Endothelial cell of umbilical vein (primary cell): ENCODE measurements at regions not wholly inside any gene's neighbourhood (a gene's known extent, or its start where the extent isn't known, plus 50 kb on each side); places are given as distances from the start of the nearest gene placed in this dataset.

ENCODE experiments used
- BruUV-seq: library from RNA; stranded (reverse); fragments of 400-500 nt; replicated peaks from 2 replicates; lab custom pipeline; 2021; lab: Mats Ljungman, UMichigan
- CTCF ChIA-PET: fragments of 300-600, 350-600 bp; sonication (Branson Sonifier 250); formaldehyde crosslinking; loops from one replicate; lab custom pipeline; 2021; ENCODE audit warnings: antibody characterized with exemption, inconsistent platforms; lab: Charles Lee
- POLR2A ChIA-PET: fragments of 300-600, 350-600 bp; sonication (Branson Sonifier 250); formaldehyde crosslinking; loops from one replicate; lab custom pipeline; 2021; ENCODE audit warnings: antibody characterized with exemption, inconsistent platforms; lab: Charles Lee
- DNase-seq: peaks from one replicate; pipeline ENCODE4 v3.0.0-alpha.2; 2011; ENCODE audit warnings: low read depth, low spot score
- FAIRE-seq: peaks from 2 replicates; lab custom pipeline; 2011; peaks lifted over from hg19 to GRCh38; lab: Jason Lieb, UNC
- H2AFZ ChIP-seq: 2 replicates; pipeline ENCODE4 v1.6.0; 2012; ENCODE audit warnings: low read depth, low read length, control low read depth, inconsistent platforms
- H3K27ac ChIP-seq: 2 replicates; pipeline ENCODE4 v1.5.1; 2011; ENCODE audit warnings: low read depth, mild to moderate bottlenecking, control low read depth, low read length, moderate library complexity; ENCODE audit not compliant: insufficient read depth
- H3K27me3 ChIP-seq, 2 experiments: 2 replicates each; pipeline versions ENCODE4 v1.6.0 to v1.6.1; 2011; ENCODE audit warnings: low read length in 2 of 2, mixed read lengths in 1 of 2; ENCODE audit not compliant: control insufficient read depth in 2 of 2, insufficient read depth in 2 of 2
- H3K36me3 ChIP-seq, 2 experiments: 2 replicates in 1 of 2; 3 replicates in 1 of 2; pipeline ENCODE4 v1.5.1; 2011; ENCODE audit warnings: low read length in 2 of 2, mild to moderate bottlenecking in 1 of 2, moderate library complexity in 1 of 2; ENCODE audit not compliant: control insufficient read depth in 2 of 2, insufficient read depth in 2 of 2; ENCODE audit errors: extremely low read depth in 1 of 2
- H3K4me1 ChIP-seq: 3 replicates; pipeline ENCODE4 v1.5.1; 2011; ENCODE audit warnings: mild to moderate bottlenecking, low read length; ENCODE audit not compliant: control insufficient read depth, insufficient read depth; ENCODE audit errors: extremely low read depth
- H3K4me2 ChIP-seq: 2 replicates; pipeline ENCODE4 v1.6.1; 2011; ENCODE audit warnings: low read length, control low read depth, mixed read lengths; ENCODE audit not compliant: insufficient read depth
- H3K4me3 ChIP-seq, 3 experiments: fragments of 200-600 bp in 1 of 3; sonication (generic), shearing (Covaris generic) in 1 of 3; replicated peaks in 1 of 3; 2 replicates each; pipeline ENCODE4 v1.5.1; 2011 to 2016; ENCODE audit warnings: control low read depth in 3 of 3, low read length in 3 of 3, mild to moderate bottlenecking in 2 of 3, inconsistent platforms in 1 of 3, low read depth in 1 of 3, moderate library complexity in 1 of 3; ENCODE audit not compliant: insufficient read depth in 1 of 3
- H3K79me2 ChIP-seq: 2 replicates; pipeline ENCODE4 v1.6.0; 2012; ENCODE audit warnings: low read length, inconsistent platforms; ENCODE audit not compliant: control insufficient read depth, insufficient read depth
- H3K9ac ChIP-seq: replicated peaks from 2 replicates; pipeline ENCODE3; 2011; ENCODE audit warnings: low read length, control low read depth; ENCODE audit not compliant: insufficient read depth; ENCODE audit errors: extremely low read depth
- H3K9me1 ChIP-seq: replicated peaks from 3 replicates; pipeline ENCODE4 v1.6.0; 2011; ENCODE audit warnings: mild to moderate bottlenecking, low read length; ENCODE audit not compliant: control insufficient read depth, insufficient read depth; ENCODE audit errors: extremely low read depth
- H3K9me3 ChIP-seq: replicated peaks from 2 replicates; pipeline ENCODE4 v1.5.1; 2012; ENCODE audit warnings: low read length, inconsistent platforms; ENCODE audit not compliant: control insufficient read depth, insufficient read depth
- H4K20me1 ChIP-seq: replicated peaks from 2 replicates; pipeline ENCODE3; 2011; ENCODE audit warnings: mild to moderate bottlenecking, low read length; ENCODE audit not compliant: control insufficient read depth, insufficient read depth; ENCODE audit errors: extremely low read depth
- CTCF ChIP-seq, 2 donors: IDR thresholded peaks; 1 replicate in 1 of 2; 2 replicates in 1 of 2; pipeline ENCODE4 v1.5.1; 2011; ENCODE audit warnings: low read length in 2 of 2, mild to moderate bottlenecking in 2 of 2, moderate library complexity in 2 of 2, control low read depth in 1 of 2, inconsistent platforms in 1 of 2, low read depth in 1 of 2; ENCODE audit not compliant: insufficient read depth in 1 of 2; ENCODE audit errors: extremely low read depth in 1 of 2
- EZH2 ChIP-seq: IDR thresholded peaks from 2 replicates; pipeline ENCODE4 v1.6.1; 2012; ENCODE audit warnings: borderline replicate concordance, low read depth, mild to moderate bottlenecking, moderate library complexity, low read length, inconsistent platforms; ENCODE audit not compliant: severe bottlenecking
- FOS ChIP-seq: IDR thresholded peaks from 2 replicates; pipeline ENCODE4 v1.6.1; 2011; ENCODE audit warnings: mild to moderate bottlenecking, low read length, moderate library complexity, borderline replicate concordance; ENCODE audit not compliant: insufficient read depth
- GATA2 ChIP-seq: IDR thresholded peaks from 2 replicates; pipeline ENCODE4 v1.7.0; 2011; ENCODE audit warnings: low read depth, mild to moderate bottlenecking, moderate library complexity, mixed read lengths, low read length; ENCODE audit not compliant: insufficient read length, insufficient read depth
- JUN ChIP-seq: IDR thresholded peaks from 2 replicates; pipeline ENCODE4 v1.6.1; 2011; ENCODE audit warnings: borderline replicate concordance, low read depth; ENCODE audit not compliant: insufficient read length, insufficient read depth
- MAX ChIP-seq: IDR thresholded peaks from 2 replicates; pipeline ENCODE4 v1.6.1; 2011; ENCODE audit not compliant: insufficient read depth, insufficient read length
- MYC ChIP-seq: IDR thresholded peaks from one replicate; pipeline ENCODE4 v1.6.1; 2011; ENCODE audit warnings: mild to moderate bottlenecking, low read depth, low read length
- POLR2A ChIP-seq: IDR thresholded peaks from 2 replicates; pipeline ENCODE4 v1.6.1; 2012; ENCODE audit warnings: low read depth, mild to moderate bottlenecking, control low read depth, low read length
- POLR2AphosphoS5 ChIP-seq: IDR thresholded peaks from 2 replicates; pipeline ENCODE4 v1.6.1; 2012; ENCODE audit warnings: low read depth, mild to moderate bottlenecking, control low read depth, low read length, moderate library complexity; ENCODE audit not compliant: insufficient read depth
- dilution Hi-C: fragments of 300-500 bp; cut with MboI; formaldehyde crosslinking; loops from one replicate; pipeline ENCODE4 v1.15.0; 2019; ENCODE audit warnings: low sequenced_read_pairs; ENCODE audit not compliant: extremely low pct_ligation_motif_present
- intact Hi-C: fragments of 100-400 bp; cut with micrococcal nuclease; formaldehyde crosslinking; loops from one replicate; pipeline ENCODE4 v1.10.0; 2022

DNA sequence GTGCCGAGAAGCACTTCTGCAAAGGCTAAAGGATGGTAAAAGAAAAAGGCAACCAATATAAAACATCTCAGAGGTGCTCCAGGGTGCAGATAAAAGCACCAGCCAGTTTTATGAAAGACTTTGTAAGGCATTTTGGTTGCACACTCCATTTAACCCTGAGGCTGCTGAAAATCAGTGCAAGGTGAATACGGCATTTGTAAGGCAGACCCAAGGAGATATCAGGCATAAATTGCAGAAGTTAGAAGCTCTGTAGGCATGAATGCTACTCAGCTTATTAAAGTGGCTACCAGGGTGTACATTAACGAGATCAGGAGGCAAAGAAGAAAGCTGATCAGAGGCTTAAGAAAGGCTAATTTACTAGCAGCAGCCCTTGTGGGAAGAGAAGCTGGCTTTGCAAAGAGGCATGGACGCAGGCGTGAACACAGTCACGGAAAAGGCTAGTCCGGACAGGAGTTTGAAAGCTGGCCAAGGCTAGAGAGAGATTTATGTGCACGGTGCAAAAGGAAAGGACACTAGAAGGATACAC is 99.6 kb downstream of the ZNF429 start:
- Histone ChIP-seq H3K27ac (no peak overlapping the region), H3K9me1 (no peaks in the 10 kb centered on the region), H3K27me3 (no peaks in the 10 kb centered on the region), H3K4me3 (peak overlapping the region in 1 of 3 experiments; percentile 11), H3K79me2 (no peaks in the 10 kb centered on the region), H3K9me3 (peaks cover 3% of the 10 kb centered on the region), H2AFZ (no peak overlapping the region), H3K4me1 (no peaks in the 10 kb centered on the region), H4K20me1 (no peaks in the 10 kb centered on the region), H3K9ac (no peak overlapping the region), H3K36me3 (no peaks in the 10 kb centered on the region), H3K4me2 (peak overlapping the region; percentile 11)
- FAIRE-seq, result peak; percentile 4
- TF ChIP-seq MYC, result no peak
- no peak for TF ChIP-seq JUN
- TF ChIP-seq FOS, result no peak
- TF ChIP-seq MAX, result no peak
- TF ChIP-seq CTCF (IDR thresholded peaks at IDR 0.05; ENCODE audit: extremely low read depth in 1 of 2, insufficient read depth in 1 of 2, low read depth in 1 of 2, low read length in 2 of 2), result no peak
- TF ChIP-seq EZH2, result no peak
- no peak for TF ChIP-seq GATA2
- no peak for TF ChIP-seq POLR2A
- no peak for TF ChIP-seq POLR2AphosphoS5
- no TSS peak for BruUV-seq
- dilution Hi-C loops, result no loop called here
- DNase-seq, result peak; percentile 5
- intact Hi-C loops, result no loop called here
- CTCF ChIA-PET, result no interaction called here
- POLR2A ChIA-PET, result no interaction called here
